HUES48 (cell line): ENCODE measurements at regions not wholly inside any gene's neighbourhood (a gene's known extent, or its start where the extent isn't known, plus 50 kb on each side); places are given as distances from the start of the nearest gene placed in this dataset.

Experiments used
- H3K27ac ChIP-seq: one replicate; pipeline ENCODE4 v1.7.0; 2013; ENCODE audit warnings: low read depth, low read length, inconsistent platforms
- H3K27me3 ChIP-seq: 2 replicates; pipeline ENCODE4 v1.6.1; 2013; ENCODE audit warnings: mild to moderate bottlenecking, low read length; ENCODE audit not compliant: control insufficient read depth, insufficient read depth
- H3K36me3 ChIP-seq: 2 replicates; pipeline ENCODE4 v1.6.1; 2013; ENCODE audit warnings: low read length; ENCODE audit not compliant: control insufficient read depth, insufficient read depth
- H3K4me1 ChIP-seq: 2 replicates; pipeline ENCODE4 v1.6.1; 2013; ENCODE audit warnings: mild to moderate bottlenecking, low read length; ENCODE audit not compliant: control insufficient read depth, insufficient read depth
- H3K4me3 ChIP-seq: 2 replicates; pipeline ENCODE4 v1.5.1; 2013; ENCODE audit warnings: mild to moderate bottlenecking, low read depth, low read length
- H3K9ac ChIP-seq: 2 replicates; pipeline ENCODE4 v1.6.1; 2013; ENCODE audit warnings: mild to moderate bottlenecking, low read depth, low read length, moderate library complexity
- H3K9me3 ChIP-seq: 2 replicates; pipeline ENCODE4 v1.6.1; 2013; ENCODE audit warnings: low read length; ENCODE audit not compliant: control insufficient read depth, insufficient read depth

- H3K27me3 ChIP-seq: no peaks in the 10 kb centered on the region
- peaks cover 8% of the 10 kb centered on the region; the same call in 1 of the 2 replicates for H3K4me1 ChIP-seq
- no peak overlapping the region for H3K27ac ChIP-seq
- no peak overlapping the region for H3K4me3 ChIP-seq
- H3K9ac ChIP-seq: no peak overlapping the region
- no peaks in the 10 kb centered on the region for H3K36me3 ChIP-seq
- H3K9me3 ChIP-seq: no peaks in the 10 kb centered on the region
Measured at GRCh38 chr5:153159616-153160015, 330.9 kb upstream of the GRIA1 start.

- Histone ChIP-seq H3K4me3 (no peak overlapping the region), H3K9ac (no peak overlapping the region), H3K4me1 (no peaks in the 10 kb centered on the region), H3K27ac (no peak overlapping the region), H3K36me3 (no peaks in the 10 kb centered on the region), H3K27me3 (no peaks in the 10 kb centered on the region), H3K9me3 (no peaks in the 10 kb centered on the region)
Measured at GRCh38 chr5:153168241-153168640, 322.2 kb upstream of the GRIA1 start.

- Histone ChIP-seq H3K9me3 (no peaks in the 10 kb centered on the region), H3K27me3 (no peaks in the 10 kb centered on the region), H3K36me3 (no peaks in the 10 kb centered on the region), H3K9ac (no peak overlapping the region), H3K4me1 (no peaks in the 10 kb centered on the region), H3K4me3 (no peak overlapping the region), H3K27ac (no peak overlapping the region)
Measured at GRCh38 chr5:153187503-153187902, 303.0 kb upstream of the GRIA1 start.

- Histone ChIP-seq H3K27me3 (no peaks in the 10 kb centered on the region), H3K4me3 (no peak overlapping the region), H3K36me3 (no peaks in the 10 kb centered on the region), H3K27ac (no peak overlapping the region), H3K4me1 (peaks cover 3% of the 10 kb centered on the region; the same call in 1 of the 2 replicates), H3K9ac (no peak overlapping the region), H3K9me3 (no peaks in the 10 kb centered on the region)
Measured at GRCh38 chr5:153206361-153206760, 284.1 kb upstream of the GRIA1 start.

GRCh38 chr5:153209016-153209415 lies 281.5 kb upstream of the GRIA1 start:
- H3K36me3 ChIP-seq: no peaks in the 10 kb centered on the region
- no peak overlapping the region for H3K9ac ChIP-seq
- no peak overlapping the region for H3K27ac ChIP-seq
- H3K4me1 ChIP-seq: peaks cover 3% of the 10 kb centered on the region; the same call in 1 of the 2 replicates
- H3K9me3 ChIP-seq: no peaks in the 10 kb centered on the region
- H3K27me3 ChIP-seq: no peaks in the 10 kb centered on the region
- H3K4me3 ChIP-seq: no peak overlapping the region

- no peak overlapping the region for H3K4me3 ChIP-seq
- no peaks in the 10 kb centered on the region for H3K36me3 ChIP-seq
- no peak overlapping the region for H3K27ac ChIP-seq
- H3K9ac ChIP-seq: no peak overlapping the region
- H3K9me3 ChIP-seq: no peaks in the 10 kb centered on the region
- no peaks in the 10 kb centered on the region for H3K27me3 ChIP-seq
- H3K4me1 ChIP-seq: peaks cover 3% of the 10 kb centered on the region; the same call in 1 of the 2 replicates
Measured at GRCh38 chr5:153209687-153210086, 280.8 kb upstream of the GRIA1 start.

GRCh38 chr5:153211076-153211475 lies 279.4 kb upstream of the GRIA1 start:
- no peaks in the 10 kb centered on the region for H3K9me3 ChIP-seq
- H3K9ac ChIP-seq: no peak overlapping the region
- no peaks in the 10 kb centered on the region for H3K36me3 ChIP-seq
- H3K4me3 ChIP-seq: no peak overlapping the region
- H3K27me3 ChIP-seq: no peaks in the 10 kb centered on the region
- peaks cover 3% of the 10 kb centered on the region; the same call in 1 of the 2 replicates for H3K4me1 ChIP-seq
- H3K27ac ChIP-seq: peak overlapping the region; percentile 2

- H3K9me3 ChIP-seq: peaks cover 3% of the 10 kb centered on the region; the same call in 1 of the 2 replicates
- H3K4me1 ChIP-seq: peaks cover 3% of the 10 kb centered on the region; the same call in 1 of the 2 replicates
- no peak overlapping the region for H3K4me3 ChIP-seq
- H3K27ac ChIP-seq: no peak overlapping the region
- no peaks in the 10 kb centered on the region for H3K36me3 ChIP-seq
- no peaks in the 10 kb centered on the region for H3K27me3 ChIP-seq
- H3K9ac ChIP-seq: no peak overlapping the region
Measured at GRCh38 chr5:153212471-153212870, 278.0 kb upstream of the GRIA1 start.

GRCh38 chr5:153222936-153223335 lies 267.5 kb upstream of the GRIA1 start:
- Histone ChIP-seq H3K36me3 (no peaks in the 10 kb centered on the region), H3K4me3 (no peak overlapping the region), H3K27me3 (no peaks in the 10 kb centered on the region), H3K4me1 (no peaks in the 10 kb centered on the region), H3K27ac (no peak overlapping the region), H3K9ac (no peak overlapping the region), H3K9me3 (no peaks in the 10 kb centered on the region)

- H3K27ac ChIP-seq: no peak overlapping the region
Measured at GRCh38 chr5:153223376-153223775, 267.1 kb upstream of the GRIA1 start.

GRCh38 chr5:153224651-153225050 lies 265.8 kb upstream of the GRIA1 start:
- Histone ChIP-seq H3K36me3 (no peaks in the 10 kb centered on the region), H3K4me3 (no peak overlapping the region), H3K4me1 (no peaks in the 10 kb centered on the region), H3K27ac (no peak overlapping the region), H3K27me3 (no peaks in the 10 kb centered on the region), H3K9ac (no peak overlapping the region), H3K9me3 (no peaks in the 10 kb centered on the region)

More at GRCh38 chr5:153223376-153223775, 267.1 kb upstream of the GRIA1 start:
- no peaks in the 10 kb centered on the region for H3K4me1 ChIP-seq
- H3K9me3 ChIP-seq: no peaks in the 10 kb centered on the region
- no peaks in the 10 kb centered on the region for H3K36me3 ChIP-seq
- no peaks in the 10 kb centered on the region for H3K27me3 ChIP-seq
- H3K9ac ChIP-seq: no peak overlapping the region
- no peak overlapping the region for H3K4me3 ChIP-seq

GRCh38 chr5:153233933-153234332 lies 256.5 kb upstream of the GRIA1 start:
- H3K27me3 ChIP-seq: no peaks in the 10 kb centered on the region
- H3K9ac ChIP-seq: no peak overlapping the region
- no peak overlapping the region for H3K27ac ChIP-seq
- H3K4me1 ChIP-seq: no peaks in the 10 kb centered on the region
- H3K36me3 ChIP-seq: no peaks in the 10 kb centered on the region
- no peaks in the 10 kb centered on the region for H3K9me3 ChIP-seq
- no peak overlapping the region for H3K4me3 ChIP-seq
